Coronary artery (tissue), 2 donors: ENCODE measurements at regions not wholly inside any gene's neighbourhood (a gene's known extent, or its start where the extent isn't known, plus 50 kb on each side); places are given as distances from the start of the nearest gene placed in this dataset.
"Not testable (repeated sequence)": the region's sequence is repeated elsewhere in the genome, so short reads cannot be mapped to it uniquely, and the experiment has no call there.

Experiments
- DNase-seq: peaks from one replicate; pipeline ENCODE4 v3.0.0-alpha.2; 2017; ENCODE audit warnings: low spot score
- H3K27ac ChIP-seq, 2 donors: fragments of 200-600 bp; sonication (generic); one replicate each; pipeline ENCODE4 v1.5.1; 2016 to 2019
- H3K4me3 ChIP-seq: fragments of 200-600 bp; sonication (generic); 2 replicates; pipeline ENCODE4 v1.5.1; 2016; ENCODE audit warnings: mild to moderate bottlenecking, moderate library complexity
- CTCF ChIP-seq: fragments of 200-600 bp; sonication (generic); IDR thresholded peaks from one replicate; pipeline ENCODE4 v1.5.1; 2019; ENCODE audit warnings: antibody characterized with exemption

GRCh38 chr16:22693638-22694340 is 120.2 kb upstream of the HS3ST2 start:
- H3K27ac ChIP-seq = peak overlapping the region; percentile 47 to 91

GRCh38 chr16:22694887-22695382 is 119.0 kb upstream of the HS3ST2 start:
- no peak for TF ChIP-seq CTCF
- peak overlapping the region; percentile 37 for H3K4me3 ChIP-seq
- H3K27ac ChIP-seq = peak overlapping the region; percentile 47 to 91
- DNase-seq = peak; percentile 84

More at GRCh38 chr16:22693638-22694340, 120.2 kb upstream of the HS3ST2 start:
- no peak overlapping the region for H3K4me3 ChIP-seq
- DNase-seq = no peak
- TF ChIP-seq CTCF = no peak

DNA sequence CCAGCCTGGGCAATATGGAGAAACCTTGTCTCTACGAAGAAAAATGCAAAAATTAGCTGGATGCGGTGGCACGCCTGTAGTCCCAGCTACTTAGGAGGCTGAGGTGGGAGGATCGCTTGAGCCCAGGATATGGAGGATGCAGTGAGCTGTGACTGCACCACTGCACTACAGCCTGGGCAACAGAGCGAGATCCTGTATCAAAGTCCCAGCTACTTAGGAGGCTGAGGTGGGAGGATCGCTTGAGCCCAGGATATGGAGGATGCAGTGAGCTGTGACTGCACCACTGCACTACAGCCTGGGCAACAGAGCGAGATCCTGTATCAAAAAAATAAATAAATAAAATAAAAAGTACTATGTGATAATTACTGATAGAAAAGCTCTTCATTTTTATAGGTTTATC is 118.2 kb upstream of the HS3ST2 start:
- H3K27ac ChIP-seq = peak overlapping the region; percentile 47 to 91
- H3K4me3 ChIP-seq, DNase-seq: not testable (repeated sequence)

- DNase-seq = no peak
- Histone ChIP-seq H3K4me3 (no peak overlapping the region), H3K27ac (no peak overlapping the region)
- no peak for TF ChIP-seq CTCF
These were observed 114.6 kb upstream of the HS3ST2 start for GRCh38 chr16:22699356-22699755.

- no peak overlapping the region for H3K27ac ChIP-seq
- no peak for DNase-seq
- no peak overlapping the region for H3K4me3 ChIP-seq
- TF ChIP-seq CTCF = no peak
These were observed 108.2 kb upstream of the HS3ST2 start for GRCh38 chr16:22705799-22706198.

DNA sequence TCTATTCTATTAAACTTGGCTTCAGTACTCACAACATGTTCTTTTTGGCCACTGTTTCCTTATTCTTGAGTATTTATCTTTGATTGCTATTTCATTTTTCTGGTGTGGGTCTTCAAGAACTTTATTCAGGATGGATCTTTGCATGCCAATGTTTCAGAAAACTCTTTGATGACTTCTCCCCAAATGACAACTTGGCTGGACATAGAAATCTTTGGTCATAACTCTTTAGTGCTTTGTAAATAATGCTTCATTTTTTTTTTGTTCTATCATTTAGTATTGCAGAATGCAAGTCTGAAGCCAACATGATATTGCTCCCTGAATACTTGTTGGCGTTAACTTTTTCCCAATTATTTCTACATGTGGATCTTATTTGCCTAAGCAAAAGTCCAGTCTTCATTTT is 103.6 kb upstream of the HS3ST2 start:
- no peak for DNase-seq
- Histone ChIP-seq H3K4me3 (no peak overlapping the region), H3K27ac (no peak overlapping the region)
- TF ChIP-seq CTCF = no peak

GRCh38 chr16:22711847-22712246 is 102.1 kb upstream of the HS3ST2 start:
- Histone ChIP-seq H3K27ac (no peak overlapping the region), H3K4me3 (no peak overlapping the region)
- DNase-seq = no peak
- no peak for TF ChIP-seq CTCF
